Stromal cell of bone marrow (primary cell): ENCODE measurements at regions not wholly inside any gene's neighbourhood (a gene's known extent, or its start where the extent isn't known, plus 50 kb on each side); places are given as distances from the start of the nearest gene placed in this dataset.

Source experiments
- DNase-seq: peaks from one replicate; pipeline ENCODE4 v3.0.0-alpha.2; 2012; ENCODE audit warnings: low read depth

GRCh38 chr7:18364396-18364795, 131.2 kb upstream of the HDAC9 start:
- DNase-seq, result no peak

GRCh38 chr7:18366394-18366793, 129.2 kb upstream of the HDAC9 start:
- DNase-seq, result no peak

GRCh38 chr7:18369011-18369410, 126.5 kb upstream of the HDAC9 start:
- no peak for DNase-seq

GRCh38 chr7:18370633-18371032, 124.9 kb upstream of the HDAC9 start:
- DNase-seq, result no peak

- DNase-seq, result no peak
Observed at GRCh38 chr7:18378989-18379605, 116.5 kb upstream of the HDAC9 start.

- DNase-seq, result no peak
Observed at GRCh38 chr7:18384491-18385143, 110.9 kb upstream of the HDAC9 start.

- no peak for DNase-seq
Observed at GRCh38 chr7:18386607-18387006, 108.9 kb upstream of the HDAC9 start.

- DNase-seq, result no peak
Observed at GRCh38 chr7:18387191-18387735, 108.3 kb upstream of the HDAC9 start.

GRCh38 chr7:18390535-18390907, 105.0 kb upstream of the HDAC9 start:
- no peak for DNase-seq

- no peak for DNase-seq
Observed at GRCh38 chr7:18393465-18394118, 102.0 kb upstream of the HDAC9 start.

GRCh38 chr7:18395868-18396267, 99.7 kb upstream of the HDAC9 start:
- no peak for DNase-seq

GRCh38 chr7:18396953-18397352, 98.6 kb upstream of the HDAC9 start:
- no peak for DNase-seq

- no peak for DNase-seq
Observed at GRCh38 chr7:18399436-18400235, 95.9 kb upstream of the HDAC9 start.

GRCh38 chr7:18400275-18400674, 95.3 kb upstream of the HDAC9 start:
- no peak for DNase-seq

GRCh38 chr7:18400726-18401125, 94.8 kb upstream of the HDAC9 start:
- DNase-seq, result no peak

GRCh38 chr7:18401757-18402156, 93.8 kb upstream of the HDAC9 start:
- no peak for DNase-seq

GRCh38 chr7:18402488-18403183, 92.9 kb upstream of the HDAC9 start:
- peak; percentile 48 for DNase-seq

- DNase-seq, result no peak
Observed at GRCh38 chr7:18405726-18406125, 89.8 kb upstream of the HDAC9 start.

GRCh38 chr7:18407385-18407784, 88.2 kb upstream of the HDAC9 start:
- no peak for DNase-seq

GRCh38 chr7:18408461-18408860, 87.1 kb upstream of the HDAC9 start:
- peak; percentile 86 for DNase-seq

GRCh38 chr7:18408868-18409267, 86.7 kb upstream of the HDAC9 start:
- no peak for DNase-seq

- DNase-seq, result no peak
Observed at GRCh38 chr7:18413447-18413846, 82.1 kb upstream of the HDAC9 start.
